H9 (cell line): ENCODE measurements at regions not wholly inside any gene's neighbourhood (a gene's known extent, or its start where the extent isn't known, plus 50 kb on each side); places are given as distances from the start of the nearest gene placed in this dataset.

ENCODE experiments used
- DNase-seq: peaks from one replicate; pipeline ENCODE4 v3.0.0-alpha.2; 2017
- H2AFZ ChIP-seq: one replicate; pipeline ENCODE4 v1.6.1; 2013; ENCODE audit warnings: mild to moderate bottlenecking, low read length, control low read depth, moderate library complexity
- H2AK5ac ChIP-seq: 2 replicates; pipeline ENCODE4 v1.6.1; 2013; ENCODE audit warnings: low read length, control low read depth, mixed read lengths; ENCODE audit not compliant: insufficient read length
- H2BK120ac ChIP-seq: one replicate; pipeline ENCODE4 v1.6.1; 2013; ENCODE audit warnings: low read depth, mild to moderate bottlenecking, low read length, control low read depth, inconsistent platforms; ENCODE audit not compliant: poor library complexity, severe bottlenecking
- H2BK12ac ChIP-seq: 2 replicates; pipeline ENCODE4 v1.6.1; 2013; ENCODE audit warnings: low read length, control low read depth, mixed read lengths, low read depth; ENCODE audit not compliant: insufficient read length
- H2BK15ac ChIP-seq: 2 replicates; pipeline ENCODE4 v1.6.1; 2013; ENCODE audit warnings: low read depth, low read length, control low read depth
- H2BK20ac ChIP-seq: one replicate; pipeline ENCODE4 v1.6.1; 2013; ENCODE audit warnings: low read depth, mild to moderate bottlenecking, low read length, control low read depth, inconsistent platforms; ENCODE audit not compliant: poor library complexity, severe bottlenecking
- H2BK5ac ChIP-seq: 2 replicates; pipeline ENCODE4 v1.6.1; 2013; ENCODE audit warnings: low read length, control low read depth, mixed read lengths; ENCODE audit not compliant: insufficient read length
- H3K14ac ChIP-seq: 2 replicates; pipeline ENCODE4 v1.6.1; 2013; ENCODE audit warnings: low read length, control low read depth; ENCODE audit not compliant: insufficient read depth
- H3K18ac ChIP-seq: 2 replicates; pipeline ENCODE4 v1.6.1; 2013; ENCODE audit warnings: low read depth, mild to moderate bottlenecking, mixed read lengths, low read length, control low read depth; ENCODE audit not compliant: insufficient read length
- H3K23ac ChIP-seq: 2 replicates; pipeline ENCODE4 v1.6.1; 2013; ENCODE audit warnings: low read length, control low read depth, mixed read lengths, low read depth; ENCODE audit not compliant: insufficient read length
- H3K23me2 ChIP-seq: 2 replicates; pipeline ENCODE4 v1.6.1; 2013; ENCODE audit warnings: low read depth, mild to moderate bottlenecking, mixed read lengths, low read length, control low read depth; ENCODE audit not compliant: insufficient read length, poor library complexity, severe bottlenecking
- H3K27ac ChIP-seq: 2 replicates; pipeline ENCODE4 v1.5.1; 2013; ENCODE audit warnings: low read length, control low read depth, mixed read lengths, low read depth; ENCODE audit not compliant: insufficient read length
- H3K27me3 ChIP-seq: 2 replicates; pipeline ENCODE4 v1.6.1; 2013; ENCODE audit warnings: low read length, control low read depth, inconsistent platforms; ENCODE audit not compliant: insufficient read depth
- H3K4ac ChIP-seq: 2 replicates; pipeline ENCODE4 v1.6.1; 2013; ENCODE audit warnings: low read depth, mild to moderate bottlenecking, control low read depth, inconsistent platforms, low read length, moderate library complexity
- H3K4me1 ChIP-seq: 2 replicates; pipeline ENCODE4 v1.6.1; 2013; ENCODE audit warnings: low read length, control low read depth, inconsistent platforms; ENCODE audit not compliant: insufficient read depth
- H3K4me2 ChIP-seq: 2 replicates; pipeline ENCODE4 v1.6.1; 2013; ENCODE audit warnings: low read length, control low read depth, mixed read lengths; ENCODE audit not compliant: insufficient read length, insufficient read depth
- H3K56ac ChIP-seq: 2 replicates; pipeline ENCODE4 v1.6.1; 2013; ENCODE audit warnings: low read depth, mild to moderate bottlenecking, mixed read lengths, low read length, control low read depth; ENCODE audit not compliant: insufficient read length
- H3K79me1 ChIP-seq: 2 replicates; pipeline ENCODE4 v1.6.1; 2013; ENCODE audit warnings: low read depth, mild to moderate bottlenecking, moderate library complexity, low read length, control low read depth, inconsistent platforms; ENCODE audit not compliant: insufficient read depth, poor library complexity, severe bottlenecking
- H3K79me2 ChIP-seq: 2 replicates; pipeline ENCODE4 v1.6.1; 2013; ENCODE audit warnings: low read length, control low read depth, inconsistent platforms; ENCODE audit not compliant: insufficient read depth
- H3K9ac ChIP-seq: 2 replicates; pipeline ENCODE4 v1.6.1; 2013; ENCODE audit warnings: low read length, control low read depth, mixed read lengths; ENCODE audit not compliant: insufficient read length; ENCODE audit errors: extremely low read depth
- H3K9me3 ChIP-seq: one replicate; pipeline ENCODE4 v1.6.1; 2013; ENCODE audit warnings: low read depth, low read length, inconsistent platforms; ENCODE audit not compliant: control insufficient read depth
- H3T11ph ChIP-seq: one replicate; pipeline ENCODE4 v1.6.1; 2013; ENCODE audit warnings: mild to moderate bottlenecking, low read length, control low read depth, inconsistent platforms
- H4K20me1 ChIP-seq: one replicate; pipeline ENCODE4 v1.6.1; 2013; ENCODE audit not compliant: control insufficient read depth, insufficient read length, insufficient read depth
- H4K5ac ChIP-seq: 2 replicates; pipeline ENCODE4 v1.6.1; 2013; ENCODE audit warnings: low read depth, mild to moderate bottlenecking, mixed read lengths, low read length, control low read depth; ENCODE audit not compliant: insufficient read length
- H4K8ac ChIP-seq: replicated peaks from 2 replicates; pipeline ENCODE4 v1.6.1; 2013; ENCODE audit warnings: low read length, control low read depth, mixed read lengths, low read depth; ENCODE audit not compliant: insufficient read length
- H4K91ac ChIP-seq: 2 replicates; pipeline ENCODE4 v1.6.1; 2013; ENCODE audit warnings: low read depth, mild to moderate bottlenecking, moderate library complexity, mixed read lengths, low read length, control low read depth; ENCODE audit not compliant: insufficient read length
- H3K27ac Mint-ChIP-seq, 3 experiments: 2 replicates in 2 of 3; 3 replicates in 1 of 3; pipeline ENCODE4 v1.8.0; 2020 to 2021; ENCODE audit warnings: mixed read lengths in 3 of 3, mild to moderate bottlenecking in 1 of 3, moderate library complexity in 1 of 3
- H3K27me3 Mint-ChIP-seq: 2 replicates; pipeline ENCODE4 v1.8.0; 2021; ENCODE audit warnings: low read depth, mild to moderate bottlenecking, moderate library complexity, mixed read lengths
- H3K36me3 Mint-ChIP-seq, 3 experiments: 2 replicates in 2 of 3; 3 replicates in 1 of 3; pipeline ENCODE4 v1.8.0; 2020 to 2021; ENCODE audit warnings: low read depth in 3 of 3, mixed read lengths in 3 of 3; ENCODE audit not compliant: insufficient read depth in 1 of 3
- H3K4me1 Mint-ChIP-seq, 2 experiments: 2 replicates each; pipeline ENCODE4 v1.8.0; 2020; ENCODE audit warnings: mixed read lengths in 2 of 2
- H3K4me3 Mint-ChIP-seq, 2 experiments: 2 replicates in 1 of 2; 3 replicates in 1 of 2; pipeline ENCODE4 v1.8.0; 2020 to 2021; ENCODE audit warnings: mild to moderate bottlenecking in 2 of 2, mixed read lengths in 2 of 2, moderate library complexity in 1 of 2
- H3K9me3 Mint-ChIP-seq, 2 experiments: 2 replicates in 1 of 2; 3 replicates in 1 of 2; pipeline ENCODE4 v1.8.0; 2020; ENCODE audit warnings: mild to moderate bottlenecking in 2 of 2, mixed read lengths in 2 of 2, moderate library complexity in 1 of 2
- CTCF ChIP-seq: fragments of 200-600 bp; sonication (generic); conservative IDR thresholded peaks from 3 replicates; pipeline ENCODE4 v1.8.0; 2021; ENCODE audit warnings: antibody characterized with exemption, mild to moderate bottlenecking
- WGBS: extraction: QIAGEN DNeasy Blood & Tissue Kit; methylation state at CpG from one replicate; pipeline ENCODE4 v1.1.7; 2013; ENCODE audit warnings: missing lambda C conversion rate, low lambda C conversion rate, mixed read lengths; ENCODE audit not compliant: insufficient read length; ENCODE audit errors: extremely low coverage; 5-methylcytosine and 5-hydroxymethylcytosine counted together

GRCh38 chr15:93809516-93809915 lies 421.8 kb upstream of the MCTP2 start:
- H3K4me1 ChIP-seq = no peaks in the 10 kb centered on the region

More at GRCh38 chr15:93809516-93809915, 421.8 kb upstream of the MCTP2 start:
- Histone ChIP-seq H3K79me2 (no peaks in the 10 kb centered on the region), H4K20me1 (no peaks in the 10 kb centered on the region), H3K9me3 (no peaks in the 10 kb centered on the region), H4K91ac (no peak overlapping the region), H3K23ac (no peak overlapping the region), H2BK120ac (no peak overlapping the region), H3K4me2 (no peak overlapping the region), H3K79me1 (no peaks in the 10 kb centered on the region), H2BK5ac (no peak overlapping the region), H3K4ac (no peak overlapping the region), H3K27ac (no peak overlapping the region), H2BK20ac (no peak overlapping the region), H3K14ac (no peak overlapping the region), H2BK12ac (no peak overlapping the region), H3K23me2 (no peaks in the 10 kb centered on the region), H3T11ph (no peak overlapping the region), H3K9ac (no peak overlapping the region), H4K5ac (no peak overlapping the region), H4K8ac (no peak overlapping the region), H2BK15ac (no peak overlapping the region), H2AK5ac (no peak overlapping the region), H2AFZ (no peak overlapping the region), H3K27me3 (no peaks in the 10 kb centered on the region), H3K18ac (no peak overlapping the region), H3K56ac (no peak overlapping the region)
- Mint-ChIP-seq H3K4me3 (no peak overlapping the region), H3K36me3 (no peaks in the 10 kb centered on the region), H3K9me3 (no peaks in the 10 kb centered on the region), H3K27me3 (peaks cover 3% of the 10 kb centered on the region), H3K27ac (no peak overlapping the region), H3K4me1 (peaks cover 7 to 10% of the 10 kb centered on the region in 2 experiments; a peak in 3 of 4 replicates)
- no peak for DNase-seq
- no CpG with 5 or more reads among the region's 3 CpGs for WGBS
- no peak for TF ChIP-seq CTCF
